Activated CD4-positive, alpha-beta T cell treated with anti-CD3 and anti-CD28 coated beads, Interleukin-2, amount 10 ng/mL, durations not matched to agents 24 days and 14 days (primary cell): ENCODE measurements at regions not wholly inside any gene's neighbourhood (a gene's known extent, or its start where the extent isn't known, plus 50 kb on each side); places are given as distances from the start of the nearest gene placed in this dataset.

ENCODE experiments used
- DNase-seq: peaks from one replicate; pipeline ENCODE4 v3.0.0; 2022
- H3K27ac Mint-ChIP-seq: one replicate; pipeline ENCODE4 v1.8.0; 2022; ENCODE audit warnings: mild to moderate bottlenecking, mixed read lengths
- H3K27me3 Mint-ChIP-seq: one replicate; pipeline ENCODE4 v1.8.0; 2022; ENCODE audit warnings: mixed read lengths
- H3K36me3 Mint-ChIP-seq: one replicate; pipeline ENCODE4 v1.8.0; 2022; ENCODE audit warnings: low read depth, mild to moderate bottlenecking, mixed read lengths
- H3K4me1 Mint-ChIP-seq: one replicate; pipeline ENCODE4 v1.8.0; 2021; ENCODE audit warnings: mixed read lengths
- H3K4me3 Mint-ChIP-seq: one replicate; pipeline ENCODE4 v1.8.0; 2022; ENCODE audit warnings: mild to moderate bottlenecking, moderate library complexity, mixed read lengths
- H3K9me3 Mint-ChIP-seq: one replicate; pipeline ENCODE4 v1.8.0; 2021; ENCODE audit warnings: mixed read lengths
- intact Hi-C: fragments of 100-400 bp; cut with micrococcal nuclease; formaldehyde crosslinking; loops from one replicate; pipeline ENCODE4 v1.15.1; 2023

DNA sequence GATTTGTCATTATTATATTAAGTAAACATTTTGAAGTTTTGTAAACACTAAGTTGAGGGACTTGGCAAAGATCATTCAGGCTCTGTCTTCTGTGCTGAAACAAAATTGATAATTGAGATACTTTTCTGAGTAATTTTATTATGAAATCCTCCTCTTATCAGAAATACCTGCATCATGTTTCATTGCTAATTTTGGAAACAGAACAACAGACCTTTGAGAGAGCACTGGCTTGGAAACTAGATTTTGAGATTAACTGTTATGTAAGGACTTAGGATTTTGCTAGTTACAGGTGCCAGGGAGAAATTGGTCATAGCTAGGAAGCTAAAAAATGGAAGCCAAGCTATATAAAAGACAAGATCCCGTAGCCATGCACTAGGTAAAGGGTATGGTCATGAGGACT, 201.7 kb upstream of the DCN start:
- DNase-seq, result no peak
- Mint-ChIP-seq H3K36me3 (no peaks in the 10 kb centered on the region), H3K27me3 (peaks cover 11% of the 10 kb centered on the region), H3K4me3 (no peak overlapping the region), H3K27ac (no peak overlapping the region), H3K9me3 (no peaks in the 10 kb centered on the region), H3K4me1 (peaks cover 7% of the 10 kb centered on the region)
- intact Hi-C loops, result loop anchor here (10.0 kb wide), 1 partner anchor 1090 kb away; no protein-coding TSS in a partner anchor

DNA sequence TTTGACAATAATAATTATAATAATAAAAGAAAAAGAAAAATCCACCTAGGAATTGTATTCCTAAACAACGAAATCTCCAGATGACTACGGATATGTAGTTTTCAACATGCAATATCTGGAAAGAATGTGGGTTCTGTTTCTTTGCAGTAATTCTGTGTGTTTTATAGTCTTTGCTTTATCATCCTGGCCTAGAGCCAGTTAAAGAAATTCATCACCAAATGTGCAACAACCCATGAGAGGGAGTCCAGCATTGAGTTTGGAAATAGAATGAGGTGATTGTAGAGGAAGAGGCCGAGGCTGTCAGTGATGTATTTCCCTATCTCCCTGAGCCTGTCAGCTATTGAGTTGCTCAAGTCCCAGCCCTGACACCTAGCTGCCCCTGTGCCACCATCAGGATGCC, 200.5 kb upstream of the DCN start:
- H3K27ac Mint-ChIP-seq, result no peak overlapping the region

DNA sequence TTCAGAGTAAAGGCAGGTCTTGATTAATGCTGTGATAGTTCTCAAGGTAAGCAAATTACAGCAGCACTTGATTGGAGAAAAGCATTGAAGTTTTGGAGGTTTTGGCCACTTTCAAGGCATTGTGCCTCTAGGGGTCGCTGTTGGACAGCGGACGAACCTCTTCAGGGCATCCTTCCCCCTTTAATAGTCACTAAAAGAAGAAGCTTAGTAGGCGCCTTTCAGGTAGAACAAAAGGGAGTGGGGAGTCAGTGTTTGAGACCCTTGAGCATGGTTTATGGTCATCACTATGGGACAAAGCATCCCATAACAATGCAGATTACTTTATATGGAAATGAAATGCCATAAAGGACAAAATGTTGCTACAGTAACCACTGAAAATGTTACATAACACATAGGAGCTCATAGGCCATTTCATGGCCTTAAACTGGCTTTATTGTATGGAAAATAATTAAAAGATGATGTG, 199.5 kb upstream of the DCN start:
- peak overlapping the region; percentile 39 for H3K27ac Mint-ChIP-seq

More for the DNA sequence above, 200.5 kb upstream of the DCN start:
- Mint-ChIP-seq H3K36me3 (no peaks in the 10 kb centered on the region), H3K27me3 (peaks cover 13% of the 10 kb centered on the region), H3K4me3 (no peak overlapping the region), H3K4me1 (peaks cover 7% of the 10 kb centered on the region), H3K9me3 (no peaks in the 10 kb centered on the region)
- DNase-seq, result no peak
- intact Hi-C loops, result loop anchor here (10.0 kb wide), 1 partner anchor 1092 kb away; no protein-coding TSS in a partner anchor

DNA sequence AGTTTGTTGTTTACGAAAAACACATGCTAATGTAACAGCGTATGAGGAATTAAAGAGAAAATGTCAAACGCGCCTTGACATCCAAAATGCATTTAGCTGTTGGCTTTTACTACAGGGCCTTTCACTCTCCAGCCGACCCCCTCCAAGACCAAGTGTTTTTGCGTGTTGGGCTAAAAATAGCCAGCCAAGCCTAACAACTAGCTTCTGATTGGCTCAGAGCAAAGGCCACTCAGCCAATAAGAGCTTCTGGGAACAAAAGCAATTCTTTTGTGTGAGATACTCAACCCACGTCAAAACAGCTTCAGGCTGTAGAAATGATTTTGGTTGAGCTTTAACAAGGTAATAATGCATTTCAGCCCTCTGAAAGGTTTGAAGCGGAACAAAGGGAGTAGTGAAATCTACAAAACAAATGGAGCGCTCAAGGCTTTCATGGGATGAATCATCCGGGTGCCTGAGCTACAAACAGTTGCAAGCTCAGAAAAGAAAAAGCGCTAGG, 198.7 kb upstream of the DCN start:
- Mint-ChIP-seq H3K4me3 (peak overlapping the region; percentile 84), H3K36me3 (no peaks in the 10 kb centered on the region), H3K27ac (no peak overlapping the region), H3K9me3 (no peaks in the 10 kb centered on the region), H3K4me1 (peaks cover 7% of the 10 kb centered on the region), H3K27me3 (peaks cover 9% of the 10 kb centered on the region)
- DNase-seq, result peak; percentile 66
- intact Hi-C loops, result loop anchor here (10.0 kb wide), 1 partner anchor 1093 kb away; no protein-coding TSS in a partner anchor

More for the DNA sequence above, 199.5 kb upstream of the DCN start:
- Mint-ChIP-seq H3K27me3 (peaks cover 12% of the 10 kb centered on the region), H3K4me1 (peaks cover 7% of the 10 kb centered on the region), H3K4me3 (peak overlapping the region; percentile 84), H3K9me3 (no peaks in the 10 kb centered on the region), H3K36me3 (no peaks in the 10 kb centered on the region)
- DNase-seq, result peak; percentile 94
- intact Hi-C loops, result loop anchor here (1.0 to 10.0 kb wide), 4 partner anchors 762 to 1268 kb away; no protein-coding TSS in a partner anchor

DNA sequence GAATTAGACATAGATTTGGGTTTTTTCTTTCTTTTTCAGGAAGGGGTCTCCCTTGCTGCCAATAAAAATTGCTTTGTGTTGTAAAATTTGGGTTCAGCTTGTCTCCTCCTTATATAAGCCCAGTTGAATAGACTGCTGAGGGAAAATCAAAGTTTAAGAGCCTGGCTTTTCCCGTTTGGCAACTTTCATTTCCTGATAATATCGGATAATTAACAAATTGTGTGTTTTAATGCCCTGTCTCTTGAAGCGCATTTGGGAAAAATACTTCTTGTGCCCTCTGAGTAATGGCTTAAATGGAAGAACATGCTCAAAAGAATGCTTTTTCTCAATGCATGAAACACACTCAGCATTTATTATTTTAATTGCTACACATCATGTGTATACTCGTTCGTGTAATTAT, 198.0 kb upstream of the DCN start:
- intact Hi-C loops, result loop anchor here (10.0 kb wide), 1 partner anchor 1094 kb away; no protein-coding TSS in a partner anchor
- Mint-ChIP-seq H3K4me1 (peaks cover 7% of the 10 kb centered on the region), H3K4me3 (no peak overlapping the region)

DNA sequence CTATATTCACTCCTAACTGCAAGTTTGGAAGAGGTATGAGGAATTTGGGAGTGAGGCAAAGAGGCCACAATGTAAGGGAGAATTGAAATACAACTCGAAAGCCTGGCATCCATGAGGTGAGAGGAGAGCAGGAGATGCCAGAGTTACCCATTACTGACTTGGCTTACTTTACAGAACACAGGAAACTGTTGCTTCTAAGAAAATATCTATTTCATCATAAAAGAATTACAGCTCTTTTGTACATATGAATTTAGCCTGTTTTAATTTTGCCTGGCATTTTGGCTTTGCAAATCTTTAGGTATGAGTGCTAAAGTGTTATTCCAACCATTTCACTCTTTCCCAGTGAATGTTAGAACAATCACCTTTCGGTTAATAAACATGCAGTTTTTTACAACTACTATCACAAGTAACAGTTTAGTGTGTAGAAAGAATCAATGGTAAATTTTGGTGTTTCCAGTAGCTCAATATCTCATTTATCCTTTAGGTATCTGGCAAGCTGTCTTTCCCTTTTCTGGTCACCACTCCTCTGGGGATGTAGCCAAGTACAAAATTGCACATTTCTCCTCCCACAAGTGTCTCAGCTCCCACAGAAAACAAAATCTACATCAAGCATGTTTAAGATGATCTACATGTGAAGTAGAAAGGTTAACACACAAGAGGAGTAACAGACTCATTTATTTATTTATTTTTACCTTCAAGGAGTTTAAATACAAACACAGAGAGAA, 196.6 kb upstream of the DCN start:
- intact Hi-C loops, result no loop called here
- no peaks in the 10 kb centered on the region for H3K36me3 Mint-ChIP-seq

More for the DNA sequence above, 198.0 kb upstream of the DCN start:
- peaks cover 7% of the 10 kb centered on the region for H3K27me3 Mint-ChIP-seq
- no peak for DNase-seq
- no peak overlapping the region for H3K27ac Mint-ChIP-seq
- H3K9me3 Mint-ChIP-seq, result no peaks in the 10 kb centered on the region
- H3K36me3 Mint-ChIP-seq, result no peaks in the 10 kb centered on the region

DNA sequence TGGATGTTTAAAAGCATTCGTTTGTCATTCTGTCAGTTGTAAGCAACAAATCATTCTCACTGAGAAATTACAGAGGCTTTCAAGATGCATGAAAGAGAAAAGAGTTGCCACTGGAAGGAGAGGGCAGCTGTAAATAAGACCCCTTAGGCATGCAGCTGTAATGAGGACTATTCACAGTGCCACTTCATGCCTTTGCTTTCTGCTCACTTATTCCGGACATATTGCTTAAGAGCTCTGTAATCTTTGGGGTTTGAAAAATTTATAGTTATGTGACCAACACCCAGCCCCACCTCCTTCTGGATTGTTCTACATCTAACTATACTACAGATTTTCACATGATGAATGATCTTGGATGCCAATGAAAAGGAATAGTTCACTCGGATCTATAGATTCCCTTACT, 194.8 kb upstream of the DCN start:
- Mint-ChIP-seq H3K27ac (no peak overlapping the region), H3K4me3 (no peak overlapping the region), H3K4me1 (peaks cover 7% of the 10 kb centered on the region), H3K27me3 (peaks cover 9% of the 10 kb centered on the region), H3K36me3 (no peaks in the 10 kb centered on the region), H3K9me3 (no peaks in the 10 kb centered on the region)
- intact Hi-C loops, result no loop called here
- DNase-seq, result no peak

More for the DNA sequence above, 196.6 kb upstream of the DCN start:
- DNase-seq, result no peak
- Mint-ChIP-seq H3K27ac (no peak overlapping the region), H3K4me1 (peaks cover 7% of the 10 kb centered on the region), H3K9me3 (no peaks in the 10 kb centered on the region), H3K27me3 (peaks cover 7% of the 10 kb centered on the region), H3K4me3 (no peak overlapping the region)

DNA sequence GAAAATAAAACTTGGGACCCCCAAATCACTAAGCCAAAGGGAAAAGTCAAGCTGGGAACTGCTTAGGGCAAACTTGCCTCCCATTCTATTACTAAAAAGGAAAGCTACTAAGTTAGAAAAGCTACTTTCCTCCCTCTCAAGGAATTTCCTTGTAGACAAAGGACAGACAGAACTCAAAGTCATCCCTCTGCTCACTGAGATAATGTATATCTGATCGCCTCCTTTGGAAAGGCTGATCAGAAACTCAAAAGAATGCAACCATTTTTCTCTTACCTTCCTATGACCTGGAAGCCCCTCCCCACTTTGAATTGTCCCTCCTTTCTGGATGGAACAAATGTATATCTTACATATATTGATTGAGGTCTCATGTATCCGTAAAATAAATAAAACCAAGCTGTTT, 190.5 kb upstream of the DCN start:
- intact Hi-C loops, result no loop called here
- H3K4me1 Mint-ChIP-seq, result no peaks in the 10 kb centered on the region
- DNase-seq, result no peak
- no peak overlapping the region for H3K27ac Mint-ChIP-seq
- H3K4me3 Mint-ChIP-seq, result no peak overlapping the region
- H3K27me3 Mint-ChIP-seq, result peaks cover 2% of the 10 kb centered on the region
- H3K9me3 Mint-ChIP-seq, result no peaks in the 10 kb centered on the region
- H3K36me3 Mint-ChIP-seq, result no peaks in the 10 kb centered on the region

DNA sequence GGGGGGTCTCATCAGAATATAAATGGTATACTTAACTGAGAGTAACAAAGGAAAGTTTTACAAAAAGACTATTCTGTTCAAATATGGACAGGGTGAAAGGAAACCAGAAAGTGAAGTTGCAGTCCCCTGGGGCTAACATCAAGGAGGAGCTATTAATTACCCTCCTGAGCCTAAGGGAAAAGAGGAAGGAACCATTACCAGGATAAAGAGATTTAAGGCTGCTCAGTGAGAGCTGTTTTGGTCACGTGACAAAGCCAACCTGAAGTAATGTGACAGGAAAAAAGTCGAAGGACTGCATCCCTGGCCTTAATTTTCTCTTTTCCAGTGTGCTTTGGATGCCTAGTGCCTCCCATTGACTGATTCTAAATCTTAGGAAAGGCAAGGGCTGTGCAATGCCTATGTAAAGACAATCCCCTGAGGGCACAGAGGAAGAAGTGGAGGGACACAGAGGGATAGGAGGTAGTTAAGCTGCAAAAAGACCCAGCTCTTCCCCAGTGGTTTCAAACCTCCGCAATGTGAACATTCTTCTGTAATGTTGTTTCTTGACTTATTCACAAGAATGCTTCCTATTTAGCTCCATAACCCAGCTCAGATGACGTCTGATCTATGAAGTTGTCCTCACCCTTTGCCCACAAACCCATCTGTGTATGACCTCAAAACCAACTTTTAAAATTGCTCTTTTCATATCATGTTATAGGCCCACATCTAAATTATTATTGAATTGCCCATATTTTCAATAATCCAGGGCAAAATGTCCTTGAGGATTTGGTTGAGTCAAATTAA, 187.7 kb upstream of the DCN start:
- H3K36me3 Mint-ChIP-seq, result no peaks in the 10 kb centered on the region

DNA sequence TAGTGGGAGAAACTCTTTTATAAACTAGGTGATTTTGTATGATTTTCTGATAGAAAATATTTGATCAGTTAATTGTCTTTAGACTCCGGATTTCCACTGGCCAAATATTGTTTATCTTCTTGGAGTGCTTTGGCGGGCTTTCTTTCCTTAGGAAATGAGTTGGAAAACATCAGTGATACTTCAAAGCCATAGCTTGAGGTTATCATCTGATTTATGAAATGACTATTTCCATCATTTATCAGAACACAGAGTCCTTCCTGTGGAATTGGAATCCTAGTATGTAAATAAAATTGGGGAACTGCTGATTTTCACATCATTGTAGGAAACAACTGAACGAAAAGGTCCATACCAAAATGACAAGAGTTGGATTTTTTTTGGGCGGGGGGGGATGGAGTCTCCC, 186.0 kb upstream of the DCN start:
- peaks cover 5% of the 10 kb centered on the region for H3K27me3 Mint-ChIP-seq
- H3K9me3 Mint-ChIP-seq, result no peaks in the 10 kb centered on the region
- no peaks in the 10 kb centered on the region for H3K4me1 Mint-ChIP-seq
- no peak for DNase-seq
- intact Hi-C loops, result no loop called here
- H3K27ac Mint-ChIP-seq, result no peak overlapping the region
- H3K4me3 Mint-ChIP-seq, result no peak overlapping the region
- H3K36me3 Mint-ChIP-seq, result no peaks in the 10 kb centered on the region

More for the DNA sequence above, 187.7 kb upstream of the DCN start:
- no peak for DNase-seq
- no peaks in the 10 kb centered on the region for H3K4me1 Mint-ChIP-seq
- H3K27ac Mint-ChIP-seq, result no peak overlapping the region
- no peaks in the 10 kb centered on the region for H3K9me3 Mint-ChIP-seq
- H3K4me3 Mint-ChIP-seq, result no peak overlapping the region
- intact Hi-C loops, result no loop called here
- peaks cover 5% of the 10 kb centered on the region for H3K27me3 Mint-ChIP-seq

DNA sequence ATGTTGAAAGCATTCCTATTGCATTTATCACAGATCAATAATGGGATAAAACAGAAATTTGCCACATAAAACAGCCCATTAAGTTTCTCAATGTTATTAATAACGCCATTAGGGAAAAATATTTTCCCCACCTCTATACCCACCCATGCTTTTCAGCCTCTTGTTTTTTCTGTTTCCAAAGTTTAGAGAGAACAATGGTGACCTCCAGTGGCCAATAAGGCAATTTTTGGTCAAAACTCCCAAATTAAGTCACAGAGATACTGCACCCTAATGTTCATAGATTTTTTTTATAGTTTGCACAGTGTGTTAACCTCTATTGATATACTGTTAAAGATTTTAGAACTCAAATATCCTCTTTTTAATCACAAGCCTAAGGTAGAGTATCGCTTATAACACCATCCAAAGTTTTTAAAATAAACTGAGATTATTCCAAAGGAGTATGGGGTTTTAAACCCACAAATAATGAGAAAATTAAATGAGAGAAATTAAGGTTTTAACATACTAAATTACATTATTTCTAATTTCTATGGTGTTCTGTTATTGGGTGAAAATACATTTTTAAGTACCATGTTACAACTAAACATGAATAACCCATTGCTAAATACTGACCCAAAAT, 184.7 kb upstream of the DCN start:
- intact Hi-C loops, result no loop called here

DNA sequence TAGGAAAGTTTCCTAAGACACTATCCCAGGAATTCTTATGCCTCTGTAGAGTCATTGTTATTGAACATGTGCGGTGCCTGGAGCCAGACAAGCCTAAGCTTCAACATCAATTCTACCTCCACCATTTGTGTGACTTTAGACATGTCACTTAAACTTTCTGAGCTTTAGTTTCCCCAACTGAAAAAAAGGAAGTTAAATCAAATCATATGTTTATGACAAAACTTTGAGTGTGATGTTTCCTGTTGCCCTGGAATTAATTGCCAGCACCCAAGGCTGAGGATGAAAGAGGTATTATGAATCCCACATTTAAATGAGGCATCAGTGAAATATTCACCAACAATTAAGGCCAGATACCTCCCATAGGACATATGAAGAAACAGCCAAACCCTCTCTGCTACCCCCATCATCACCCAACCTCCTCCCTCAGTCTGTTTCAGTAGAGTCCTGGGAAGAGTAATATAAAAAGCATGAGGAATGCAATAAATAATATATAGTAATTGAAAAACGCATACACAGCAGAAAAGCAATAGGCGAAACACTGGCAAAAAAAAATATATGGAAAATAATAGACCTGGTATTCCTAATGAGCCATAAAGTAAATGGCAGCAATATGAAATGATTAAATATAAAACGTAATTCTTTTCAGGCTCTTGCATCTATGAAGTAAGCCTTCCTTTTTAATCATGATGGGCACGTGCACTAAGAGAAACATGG, 182.0 kb upstream of the DCN start:
- Mint-ChIP-seq H3K9me3 (no peaks in the 10 kb centered on the region), H3K36me3 (no peaks in the 10 kb centered on the region), H3K4me3 (no peak overlapping the region), H3K27me3 (peaks cover 13% of the 10 kb centered on the region), H3K4me1 (peaks cover 4% of the 10 kb centered on the region), H3K27ac (no peak overlapping the region)
- DNase-seq, result no peak
- intact Hi-C loops, result loop anchor here (5.0 kb wide), 1 partner anchor 1283 kb away; no protein-coding TSS in a partner anchor

More for the DNA sequence above, 184.7 kb upstream of the DCN start:
- peaks cover 1% of the 10 kb centered on the region for H3K4me1 Mint-ChIP-seq
- H3K27ac Mint-ChIP-seq, result no peak overlapping the region
- H3K9me3 Mint-ChIP-seq, result no peaks in the 10 kb centered on the region
- no peak overlapping the region for H3K4me3 Mint-ChIP-seq
- no peaks in the 10 kb centered on the region for H3K36me3 Mint-ChIP-seq
- no peak for DNase-seq
- H3K27me3 Mint-ChIP-seq, result peaks cover 7% of the 10 kb centered on the region

DNA sequence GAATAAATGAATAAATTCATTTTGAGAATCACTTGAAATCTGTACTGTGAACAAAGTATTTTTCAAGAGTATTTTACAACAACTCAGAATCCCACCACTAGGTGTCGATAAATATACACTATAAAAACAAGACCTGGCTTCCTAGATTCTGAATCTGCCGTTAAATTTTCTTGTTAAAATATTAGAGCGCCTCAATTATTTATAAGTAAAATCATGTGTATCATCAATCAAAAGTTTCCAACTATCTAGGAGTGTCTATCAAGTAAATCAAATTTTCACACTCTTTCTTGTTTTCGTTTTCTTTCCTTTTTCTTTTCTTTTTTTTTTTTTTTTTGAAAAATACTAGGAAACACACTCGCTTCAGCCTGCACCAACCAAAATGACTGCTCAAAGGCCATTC, 179.2 kb upstream of the DCN start:
- Mint-ChIP-seq H3K36me3 (no peaks in the 10 kb centered on the region), H3K9me3 (no peaks in the 10 kb centered on the region), H3K4me3 (no peak overlapping the region), H3K27ac (no peak overlapping the region), H3K4me1 (peaks cover 4% of the 10 kb centered on the region), H3K27me3 (peaks cover 18% of the 10 kb centered on the region)
- intact Hi-C loops, result loop anchor here (5.0 kb wide), 1 partner anchor 1285 kb away; no protein-coding TSS in a partner anchor
- no peak for DNase-seq
